Endothelial cell of umbilical vein (primary cell): ENCODE measurements at regions not wholly inside any gene's neighbourhood (a gene's known extent, or its start where the extent isn't known, plus 50 kb on each side); places are given as distances from the start of the nearest gene placed in this dataset.

Experiments used
- BruUV-seq: library from RNA; stranded (reverse); fragments of 400-500 nt; replicated peaks from 2 replicates; lab custom pipeline; 2021; lab: Mats Ljungman, UMichigan
- CTCF ChIA-PET: fragments of 300-600, 350-600 bp; sonication (Branson Sonifier 250); formaldehyde crosslinking; loops from one replicate; lab custom pipeline; 2021; ENCODE audit warnings: antibody characterized with exemption, inconsistent platforms; lab: Charles Lee
- POLR2A ChIA-PET: fragments of 300-600, 350-600 bp; sonication (Branson Sonifier 250); formaldehyde crosslinking; loops from one replicate; lab custom pipeline; 2021; ENCODE audit warnings: antibody characterized with exemption, inconsistent platforms; lab: Charles Lee
- DNase-seq: peaks from one replicate; pipeline ENCODE4 v3.0.0-alpha.2; 2011; ENCODE audit warnings: low read depth, low spot score
- FAIRE-seq: peaks from 2 replicates; lab custom pipeline; 2011; peaks lifted over from hg19 to GRCh38; lab: Jason Lieb, UNC
- H2AFZ ChIP-seq: 2 replicates; pipeline ENCODE4 v1.6.0; 2012; ENCODE audit warnings: low read depth, low read length, control low read depth, inconsistent platforms
- H3K27ac ChIP-seq: 2 replicates; pipeline ENCODE4 v1.5.1; 2011; ENCODE audit warnings: low read depth, mild to moderate bottlenecking, control low read depth, low read length, moderate library complexity; ENCODE audit not compliant: insufficient read depth
- H3K27me3 ChIP-seq, 2 experiments: 2 replicates each; pipeline versions ENCODE4 v1.6.0 to v1.6.1; 2011; ENCODE audit warnings: low read length in 2 of 2, mixed read lengths in 1 of 2; ENCODE audit not compliant: control insufficient read depth in 2 of 2, insufficient read depth in 2 of 2
- H3K36me3 ChIP-seq, 2 experiments: 2 replicates in 1 of 2; 3 replicates in 1 of 2; pipeline ENCODE4 v1.5.1; 2011; ENCODE audit warnings: low read length in 2 of 2, mild to moderate bottlenecking in 1 of 2, moderate library complexity in 1 of 2; ENCODE audit not compliant: control insufficient read depth in 2 of 2, insufficient read depth in 2 of 2; ENCODE audit errors: extremely low read depth in 1 of 2
- H3K4me1 ChIP-seq: 3 replicates; pipeline ENCODE4 v1.5.1; 2011; ENCODE audit warnings: mild to moderate bottlenecking, low read length; ENCODE audit not compliant: control insufficient read depth, insufficient read depth; ENCODE audit errors: extremely low read depth
- H3K4me2 ChIP-seq: 2 replicates; pipeline ENCODE4 v1.6.1; 2011; ENCODE audit warnings: low read length, control low read depth, mixed read lengths; ENCODE audit not compliant: insufficient read depth
- H3K4me3 ChIP-seq, 3 experiments: fragments of 200-600 bp in 1 of 3; sonication (generic), shearing (Covaris generic) in 1 of 3; replicated peaks in 1 of 3; 2 replicates each; pipeline ENCODE4 v1.5.1; 2011 to 2016; ENCODE audit warnings: control low read depth in 3 of 3, low read length in 3 of 3, mild to moderate bottlenecking in 2 of 3, inconsistent platforms in 1 of 3, low read depth in 1 of 3, moderate library complexity in 1 of 3; ENCODE audit not compliant: insufficient read depth in 1 of 3
- H3K79me2 ChIP-seq: 2 replicates; pipeline ENCODE4 v1.6.0; 2012; ENCODE audit warnings: low read length, inconsistent platforms; ENCODE audit not compliant: control insufficient read depth, insufficient read depth
- H3K9ac ChIP-seq: replicated peaks from 2 replicates; pipeline ENCODE3; 2011; ENCODE audit warnings: low read length, control low read depth; ENCODE audit not compliant: insufficient read depth; ENCODE audit errors: extremely low read depth
- H3K9me1 ChIP-seq: replicated peaks from 3 replicates; pipeline ENCODE4 v1.6.0; 2011; ENCODE audit warnings: mild to moderate bottlenecking, low read length; ENCODE audit not compliant: control insufficient read depth, insufficient read depth; ENCODE audit errors: extremely low read depth
- H3K9me3 ChIP-seq: replicated peaks from 2 replicates; pipeline ENCODE4 v1.5.1; 2012; ENCODE audit warnings: low read length, inconsistent platforms; ENCODE audit not compliant: control insufficient read depth, insufficient read depth
- H4K20me1 ChIP-seq: replicated peaks from 2 replicates; pipeline ENCODE3; 2011; ENCODE audit warnings: mild to moderate bottlenecking, low read length; ENCODE audit not compliant: control insufficient read depth, insufficient read depth; ENCODE audit errors: extremely low read depth
- EZH2 ChIP-seq: IDR thresholded peaks from 2 replicates; pipeline ENCODE4 v1.6.1; 2012; ENCODE audit warnings: borderline replicate concordance, low read depth, mild to moderate bottlenecking, moderate library complexity, low read length, inconsistent platforms; ENCODE audit not compliant: severe bottlenecking
- FOS ChIP-seq: IDR thresholded peaks from 2 replicates; pipeline ENCODE4 v1.6.1; 2011; ENCODE audit warnings: mild to moderate bottlenecking, low read length, moderate library complexity, borderline replicate concordance; ENCODE audit not compliant: insufficient read depth
- GATA2 ChIP-seq: IDR thresholded peaks from 2 replicates; pipeline ENCODE4 v1.7.0; 2011; ENCODE audit warnings: low read depth, mild to moderate bottlenecking, moderate library complexity, mixed read lengths, low read length; ENCODE audit not compliant: insufficient read length, insufficient read depth
- JUN ChIP-seq: IDR thresholded peaks from 2 replicates; pipeline ENCODE4 v1.6.1; 2011; ENCODE audit warnings: borderline replicate concordance, low read depth; ENCODE audit not compliant: insufficient read length, insufficient read depth
- MYC ChIP-seq: IDR thresholded peaks from one replicate; pipeline ENCODE4 v1.6.1; 2011; ENCODE audit warnings: mild to moderate bottlenecking, low read depth, low read length
- POLR2A ChIP-seq: IDR thresholded peaks from 2 replicates; pipeline ENCODE4 v1.6.1; 2012; ENCODE audit warnings: low read depth, mild to moderate bottlenecking, control low read depth, low read length
- POLR2AphosphoS5 ChIP-seq: IDR thresholded peaks from 2 replicates; pipeline ENCODE4 v1.6.1; 2012; ENCODE audit warnings: low read depth, mild to moderate bottlenecking, control low read depth, low read length, moderate library complexity; ENCODE audit not compliant: insufficient read depth
- dilution Hi-C: fragments of 300-500 bp; cut with MboI; formaldehyde crosslinking; loops from one replicate; pipeline ENCODE4 v1.15.0; 2019; ENCODE audit warnings: low sequenced_read_pairs; ENCODE audit not compliant: extremely low pct_ligation_motif_present
- intact Hi-C: fragments of 100-400 bp; cut with micrococcal nuclease; formaldehyde crosslinking; loops from one replicate; pipeline ENCODE4 v1.10.0; 2022
- TF ChIP-seq, protein P1 (sequence below): IDR thresholded peaks from 2 replicates; pipeline ENCODE4 v1.6.1; 2011; ENCODE audit not compliant: insufficient read depth, insufficient read length
- TF ChIP-seq, protein P2 (sequence below), 2 donors: IDR thresholded peaks; 1 replicate in 1 of 2; 2 replicates in 1 of 2; pipeline ENCODE4 v1.5.1; 2011; ENCODE audit warnings: low read length in 2 of 2, mild to moderate bottlenecking in 2 of 2, moderate library complexity in 2 of 2, control low read depth in 1 of 2, inconsistent platforms in 1 of 2, low read depth in 1 of 2; ENCODE audit not compliant: insufficient read depth in 1 of 2; ENCODE audit errors: extremely low read depth in 1 of 2

DNA sequence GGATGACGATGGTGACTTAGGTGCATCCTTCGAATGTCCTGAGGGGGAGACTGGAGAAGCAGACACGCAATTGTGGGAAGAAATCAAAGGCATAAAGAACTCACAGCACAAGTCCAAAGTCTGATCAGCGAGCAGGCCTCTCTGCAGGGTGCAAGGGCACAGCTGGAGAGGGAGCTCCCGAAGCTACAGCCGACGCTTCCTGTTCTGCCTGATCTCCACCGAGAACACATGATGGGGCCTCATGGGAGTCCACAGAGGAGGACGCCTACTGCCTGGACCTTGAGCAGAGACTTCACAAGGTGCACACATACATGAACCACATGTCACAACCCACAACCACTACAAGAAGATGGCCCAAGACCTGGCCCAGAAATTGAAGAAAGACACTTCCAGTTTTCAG lies 51.4 kb downstream of the RIN2 start:
- ChIA-PET CTCF (interaction anchor here (1.3 kb wide), 1 partner anchor 13 kb away, joined by 3 read pairs; no protein-coding TSS in a partner anchor), POLR2A (no interaction called here)
- H3K27me3 ChIP-seq, result no peaks in the 10 kb centered on the region
- no peaks in the 10 kb centered on the region for H3K9me3 ChIP-seq
- no peak overlapping the region for H3K4me2 ChIP-seq
- H3K9ac ChIP-seq, result no peak overlapping the region
- H2AFZ ChIP-seq, result no peak overlapping the region
- no peak overlapping the region for H3K27ac ChIP-seq
- FAIRE-seq (no peak), DNase-seq (no peak)
- dilution Hi-C loops (loop anchor here (25.0 kb wide), 1 partner anchor 178 kb away; no protein-coding TSS in a partner anchor), intact Hi-C loops (no loop called here)
- no peaks in the 10 kb centered on the region for H3K79me2 ChIP-seq
- peaks cover 38% of the 10 kb centered on the region for H3K4me1 ChIP-seq
- H3K4me3 ChIP-seq, result no peak overlapping the region
- no TSS peak for BruUV-seq
- H3K9me1 ChIP-seq, result no peaks in the 10 kb centered on the region
- no peaks in the 10 kb centered on the region for H4K20me1 ChIP-seq
- TF ChIP-seq POLR2A, result no peak
- TF ChIP-seq GATA2, result no peak
- TF ChIP-seq JUN, result no peak
- TF ChIP-seq FOS, result no peak
- TF ChIP-seq, protein P1, sequence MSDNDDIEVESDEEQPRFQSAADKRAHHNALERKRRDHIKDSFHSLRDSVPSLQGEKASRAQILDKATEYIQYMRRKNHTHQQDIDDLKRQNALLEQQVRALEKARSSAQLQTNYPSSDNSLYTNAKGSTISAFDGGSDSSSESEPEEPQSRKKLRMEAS, result no peak
- no peak for TF ChIP-seq EZH2
- no peak for TF ChIP-seq POLR2AphosphoS5
- peaks cover 0 to 4% of the 10 kb centered on the region in 2 experiments for H3K36me3 ChIP-seq

DNA sequence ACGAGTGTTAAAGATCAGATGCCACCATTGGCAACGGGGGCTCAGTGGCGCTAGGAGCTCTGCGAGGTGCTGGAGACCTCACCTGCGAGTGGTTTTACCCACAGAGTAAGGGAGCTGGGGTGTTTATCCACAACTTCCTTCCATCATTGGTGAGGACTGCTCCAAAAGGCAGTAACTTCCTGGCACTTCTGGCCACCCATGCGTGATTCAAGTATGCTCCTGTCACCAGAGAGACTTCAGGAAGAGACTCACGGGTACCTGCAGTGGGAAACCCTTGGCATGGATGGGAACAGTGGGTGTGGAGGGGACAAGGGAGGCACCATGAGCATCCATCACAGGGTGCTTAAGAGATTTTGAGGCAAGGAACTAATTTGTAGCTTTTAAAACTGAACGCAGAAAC lies 53.2 kb downstream of the RIN2 start:
- Histone ChIP-seq H3K79me2 (no peaks in the 10 kb centered on the region), H3K9me3 (no peaks in the 10 kb centered on the region), H3K27me3 (no peaks in the 10 kb centered on the region), H2AFZ (no peak overlapping the region), H3K9ac (no peak overlapping the region), H3K4me3 (no peak overlapping the region), H3K4me2 (no peak overlapping the region), H4K20me1 (no peaks in the 10 kb centered on the region), H3K27ac (no peak overlapping the region), H3K4me1 (peaks cover 53% of the 10 kb centered on the region), H3K9me1 (no peaks in the 10 kb centered on the region), H3K36me3 (peaks cover 0 to 4% of the 10 kb centered on the region in 2 experiments)
- FAIRE-seq (no peak), DNase-seq (no peak)
- no peak for TF ChIP-seq GATA2
- no peak for TF ChIP-seq EZH2
- TF ChIP-seq, protein P2, sequence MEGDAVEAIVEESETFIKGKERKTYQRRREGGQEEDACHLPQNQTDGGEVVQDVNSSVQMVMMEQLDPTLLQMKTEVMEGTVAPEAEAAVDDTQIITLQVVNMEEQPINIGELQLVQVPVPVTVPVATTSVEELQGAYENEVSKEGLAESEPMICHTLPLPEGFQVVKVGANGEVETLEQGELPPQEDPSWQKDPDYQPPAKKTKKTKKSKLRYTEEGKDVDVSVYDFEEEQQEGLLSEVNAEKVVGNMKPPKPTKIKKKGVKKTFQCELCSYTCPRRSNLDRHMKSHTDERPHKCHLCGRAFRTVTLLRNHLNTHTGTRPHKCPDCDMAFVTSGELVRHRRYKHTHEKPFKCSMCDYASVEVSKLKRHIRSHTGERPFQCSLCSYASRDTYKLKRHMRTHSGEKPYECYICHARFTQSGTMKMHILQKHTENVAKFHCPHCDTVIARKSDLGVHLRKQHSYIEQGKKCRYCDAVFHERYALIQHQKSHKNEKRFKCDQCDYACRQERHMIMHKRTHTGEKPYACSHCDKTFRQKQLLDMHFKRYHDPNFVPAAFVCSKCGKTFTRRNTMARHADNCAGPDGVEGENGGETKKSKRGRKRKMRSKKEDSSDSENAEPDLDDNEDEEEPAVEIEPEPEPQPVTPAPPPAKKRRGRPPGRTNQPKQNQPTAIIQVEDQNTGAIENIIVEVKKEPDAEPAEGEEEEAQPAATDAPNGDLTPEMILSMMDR (IDR thresholded peaks at IDR 0.05; ENCODE audit: extremely low read depth in 1 of 2, insufficient read depth in 1 of 2, low read depth in 1 of 2, low read length in 2 of 2), result no peak
- no peak for TF ChIP-seq POLR2AphosphoS5
- no peak for TF ChIP-seq JUN
- TF ChIP-seq MYC, result no peak
- TF ChIP-seq FOS, result no peak
- TF ChIP-seq POLR2A, result no peak
- CTCF ChIA-PET, result interaction anchor here (0.7 to 2.8 kb wide), 2 partner anchors 25 to 75 kb away, joined by 5 to 9 read pairs; no protein-coding TSS in a partner anchor
- POLR2A ChIA-PET, result no interaction called here
- intact Hi-C loops, result loop anchor here (10.0 kb wide), 1 partner anchor 924 kb away; no protein-coding TSS in a partner anchor
- BruUV-seq, result no TSS peak
- dilution Hi-C loops, result loop anchor here (25.0 kb wide), 1 partner anchor 176 kb away; no protein-coding TSS in a partner anchor
